K562 (cell line): ENCODE measurements at regions not wholly inside any gene's neighbourhood (a gene's known extent, or its start where the extent isn't known, plus 50 kb on each side); places are given as distances from the start of the nearest gene placed in this dataset.
"Not testable (repeated sequence)": the region's sequence is repeated elsewhere in the genome, so short reads cannot be mapped to it uniquely, and the experiment has no call there.

Experiments used
- ATAC-seq: fragments of 200-7000 bp; cut with Tn5 transposase; 3 replicates; pipeline ENCODE4 v1.9.1; 2020; ENCODE audit warnings: moderate library complexity
- BruUV-seq: library from RNA; stranded (reverse); fragments of 400-500 nt; replicated peaks from 2 replicates; lab custom pipeline; 2021; lab: Mats Ljungman, UMichigan
- CTCF ChIA-PET: fragments of 300-600 bp; formaldehyde crosslinking; extraction: SDS; loops from one replicate; lab custom pipeline; 2021; ENCODE audit warnings: low intra/inter-chr PET ratio; lab: Yijun Ruan, JAX
- POLR2A ChIA-PET: fragments of 300-600, 350-650 bp; sonication (Branson Sonifier 250); formaldehyde crosslinking; extraction: SDS; loops from one replicate; lab custom pipeline; 2021; ENCODE audit warnings: antibody characterized with exemption, inconsistent platforms; lab: Yijun Ruan, JAX
- DNase-seq, 4 experiments: peaks; one replicate each; pipeline versions ENCODE4 v3.0.0 to v3.0.0-alpha.2; 2011 to 2018; ENCODE audit warnings: low spot score in 3 of 4, mixed read lengths in 3 of 4; ENCODE audit errors: extremely low read depth in 1 of 4
- FAIRE-seq: peaks from 2 replicates; lab custom pipeline; 2011; peaks lifted over from hg19 to GRCh38; lab: Jason Lieb, UNC
- H2AFZ ChIP-seq: 2 replicates; pipeline ENCODE4 v1.6.0; 2011; ENCODE audit warnings: low read depth, low read length, control low read depth, inconsistent platforms
- H3K27ac ChIP-seq: fragments of 200-600 bp; 3 replicates; pipeline ENCODE4 v1.8.0; 2011; ENCODE audit warnings: low read depth, mild to moderate bottlenecking, control low read depth, inconsistent platforms, low read length, moderate library complexity, mixed read lengths; ENCODE audit errors: extremely low read depth
- H3K27me3 ChIP-seq, 2 experiments: fragments of 300-600 bp in 1 of 2; 2 replicates in 1 of 2; 3 replicates in 1 of 2; pipeline versions ENCODE4 v1.6.0 to v1.8.0; 2011; ENCODE audit warnings: inconsistent platforms in 2 of 2, low read length in 2 of 2, mild to moderate bottlenecking in 1 of 2, mixed read lengths in 1 of 2, moderate library complexity in 1 of 2; ENCODE audit not compliant: control insufficient read depth in 2 of 2, insufficient read depth in 2 of 2
- H3K36me3 ChIP-seq: fragments of 300-600 bp; 3 replicates; pipeline ENCODE4 v1.8.0; 2011; ENCODE audit warnings: mild to moderate bottlenecking, low read length, inconsistent platforms; ENCODE audit not compliant: control insufficient read depth, insufficient read depth
- H3K4me1 ChIP-seq, 2 experiments: fragments of 200-600 bp in 1 of 2; replicated peaks in 1 of 2; 2 replicates in 1 of 2; 3 replicates in 1 of 2; pipeline versions ENCODE4 v1.5.1 to v1.8.0; 2011; ENCODE audit warnings: inconsistent platforms in 2 of 2, low read length in 2 of 2, mild to moderate bottlenecking in 1 of 2, mixed read lengths in 1 of 2, moderate library complexity in 1 of 2; ENCODE audit not compliant: control insufficient read depth in 2 of 2, insufficient read depth in 2 of 2
- H3K4me2 ChIP-seq: 2 replicates; pipeline ENCODE4 v1.6.1; 2011; ENCODE audit warnings: low read length, control low read depth, inconsistent platforms, mixed read lengths; ENCODE audit not compliant: insufficient read depth
- H3K4me3 ChIP-seq: fragments of 200-600 bp; sonication (generic), shearing (Covaris generic); 2 replicates; pipeline ENCODE4 v1.5.1; 2016; ENCODE audit warnings: control low read depth, inconsistent platforms
- H3K79me2 ChIP-seq: fragments of 200-600 bp; 3 replicates; pipeline ENCODE4 v1.8.0; 2011; ENCODE audit warnings: low read length, inconsistent platforms; ENCODE audit not compliant: control insufficient read depth, insufficient read depth
- H3K9ac ChIP-seq, 2 experiments: 2 replicates each; pipeline versions ENCODE4 v1.6.0 to v1.6.1; 2011; ENCODE audit warnings: low read depth in 2 of 2, low read length in 2 of 2, control low read depth in 1 of 2, inconsistent platforms in 1 of 2, mild to moderate bottlenecking in 1 of 2, mixed read lengths in 1 of 2; ENCODE audit not compliant: insufficient read depth in 1 of 2
- H3K9me1 ChIP-seq: one replicate; pipeline ENCODE4 v1.6.0; 2011; ENCODE audit warnings: inconsistent platforms, mild to moderate bottlenecking, low read length, moderate library complexity; ENCODE audit not compliant: control insufficient read depth, insufficient read depth
- H3K9me3 ChIP-seq: replicated peaks from 2 replicates; pipeline ENCODE4 v1.5.1; 2011; ENCODE audit warnings: low read depth, low read length, inconsistent platforms; ENCODE audit not compliant: control insufficient read depth, insufficient read depth
- H4K20me1 ChIP-seq: replicated peaks from 2 replicates; pipeline ENCODE4 v1.6.1; 2011; ENCODE audit warnings: low read length, inconsistent platforms, mixed read lengths; ENCODE audit not compliant: control insufficient read depth, insufficient read depth
- BCOR ChIP-seq: fragments of 450-650 bp; IDR thresholded peaks from 2 replicates; pipeline ENCODE4 v1.6.1; 2016
- HDAC6 ChIP-seq: IDR thresholded peaks from 2 replicates; pipeline ENCODE4 v1.6.1; 2012; ENCODE audit warnings: low read depth, mild to moderate bottlenecking, control low read depth, inconsistent platforms, low read length, moderate library complexity
- PHF20 ChIP-seq: fragments of 450-650 bp; IDR thresholded peaks from 2 replicates; pipeline ENCODE4 v1.6.1; 2018; ENCODE audit not compliant: partially characterized antibody
- RBM25 ChIP-seq: fragments of 200-400 bp; formaldehyde crosslinking; IDR thresholded peaks from 2 replicates; pipeline ENCODE4 v1.6.1; 2018; ENCODE audit warnings: low read length, low read depth, moderate library complexity; ENCODE audit not compliant: severe bottlenecking
- SOX6 ChIP-seq: fragments of 450-650 bp; IDR thresholded peaks from 2 replicates; pipeline ENCODE4 v1.6.1; 2014; ENCODE audit warnings: mild to moderate bottlenecking
- ZC3H4 ChIP-seq: sonication (generic); formaldehyde crosslinking; IDR thresholded peaks from 2 replicates; pipeline ENCODE4 v1.9.0; 2021; ENCODE audit warnings: missing genetic modification reagents, borderline replicate concordance
- ZFP36 ChIP-seq: fragments of 150-350 bp; IDR thresholded peaks from 2 replicates; pipeline ENCODE4 v1.6.1; 2018; ENCODE audit warnings: low read length, low read depth; ENCODE audit not compliant: partially characterized antibody
- ZNF583 ChIP-seq: fragments of 250-450 bp; sonication (Bioruptor Pico); IDR thresholded peaks from 2 replicates; pipeline ENCODE4 v1.4.0; 2020
- WGBS: fragments of 100-300 bp; shearing (Covaris generic); methylation state at CpG from one replicate; pipeline ENCODE4 v1.1.6; 2016; ENCODE audit warnings: low coverage, mixed read lengths; ENCODE audit not compliant: insufficient coverage; ENCODE audit errors: missing lambda C conversion rate; 5-methylcytosine and 5-hydroxymethylcytosine counted together
- in situ Hi-C: fragments of 300-500 bp; cut with MboI; formaldehyde crosslinking; loops from 4 replicates; pipeline ENCODE4 v1.15.0; 2018; ENCODE audit warnings: inconsistent platforms, mixed read lengths
- intact Hi-C: fragments of 100-400 bp; cut with micrococcal nuclease; formaldehyde crosslinking; loops from 2 replicates; pipeline ENCODE4 v1.14.2; 2022

DNA sequence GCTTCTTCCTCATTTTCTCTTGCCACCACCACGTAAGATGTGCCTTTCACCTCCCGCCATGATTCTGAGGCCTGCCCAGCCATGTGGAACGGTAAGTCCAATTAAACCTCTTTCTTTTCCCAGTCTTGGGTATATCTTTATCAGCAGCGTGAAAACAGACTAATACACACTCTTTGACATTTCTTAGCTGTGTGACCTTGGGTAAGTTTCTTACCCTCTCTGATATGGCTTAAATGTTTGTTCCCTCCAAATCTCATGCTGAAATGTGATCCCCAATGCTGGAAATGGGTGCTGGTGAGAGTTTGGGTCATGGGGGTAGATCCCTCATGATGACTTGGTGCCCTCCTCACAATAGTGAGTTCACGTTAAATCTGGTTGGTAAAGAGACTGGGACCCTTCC, 188.8 kb upstream of the IRX4 start:
- H3K4me3 ChIP-seq, result no peak overlapping the region
- no peaks in the 10 kb centered on the region for H3K79me2 ChIP-seq
- peaks cover 16 to 29% of the 10 kb centered on the region in 2 experiments for H3K27me3 ChIP-seq
- ChIA-PET POLR2A (no interaction called here), CTCF (no interaction called here)
- no peaks in the 10 kb centered on the region; the same call in 1 of the 2 replicates for H4K20me1 ChIP-seq
- TF ChIP-seq ZFP36 (peak; percentile 15), ZC3H4 (CRISPR knock-in tag) (no peak), RBM25 (peak; percentile 80), ZNF583 (no peak), PHF20 (no peak), BCOR (peak; percentile 55; the same call in 1 of the 2 replicates), HDAC6 (no peak), SOX6 (no peak)
- H3K9me1 ChIP-seq, result no peaks in the 10 kb centered on the region
- H3K27ac ChIP-seq, result no peak overlapping the region
- no peak overlapping the region for H3K9ac ChIP-seq
- 1% methylated on average over 5 of the region's 5 CpGs for WGBS
- H2AFZ ChIP-seq, result no peak overlapping the region
- H3K9me3 ChIP-seq, result no peaks in the 10 kb centered on the region
- in situ Hi-C loops, result no loop called here
- H3K4me1 ChIP-seq, result no peaks in the 10 kb centered on the region
- no peak for FAIRE-seq
- BruUV-seq, result no TSS peak
- no peak overlapping the region for H3K4me2 ChIP-seq
- no peaks in the 10 kb centered on the region for H3K36me3 ChIP-seq
- no peak for DNase-seq
- intact Hi-C loops, result no loop called here
- no peak for ATAC-seq

DNA sequence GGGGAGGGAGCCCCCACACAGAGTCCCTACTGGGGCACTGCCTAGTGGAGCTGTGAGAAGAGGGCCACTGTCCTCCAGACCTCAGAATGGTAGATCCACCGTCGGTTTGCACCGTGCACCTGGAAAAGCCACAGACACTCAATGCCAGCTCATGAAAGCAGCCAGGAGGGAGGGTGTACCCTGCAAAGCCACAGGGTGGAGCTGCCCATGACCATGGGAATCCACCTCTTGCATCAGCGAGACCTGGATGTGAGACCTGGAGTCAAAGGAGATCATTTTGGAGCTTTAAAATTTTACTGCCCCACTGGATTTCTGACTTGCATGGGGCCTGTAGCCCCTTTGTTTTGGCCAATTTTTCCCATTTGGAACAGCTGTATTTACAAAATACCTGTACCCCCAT, 188.1 kb upstream of the IRX4 start:
- FAIRE-seq, H3K79me2 ChIP-seq, H4K20me1 ChIP-seq, BruUV-seq, POLR2A ChIA-PET, H3K4me2 ChIP-seq, ATAC-seq, H3K9me3 ChIP-seq, CTCF ChIA-PET, H3K36me3 ChIP-seq, H3K27ac ChIP-seq, DNase-seq, H2AFZ ChIP-seq, in situ Hi-C loops, intact Hi-C loops, H3K4me3 ChIP-seq, H3K9me1 ChIP-seq, H3K9ac ChIP-seq, H3K4me1 ChIP-seq: not testable (repeated sequence)
- peaks cover 16 to 26% of the 10 kb centered on the region in 2 experiments for H3K27me3 ChIP-seq
- WGBS, result 0% methylated on average over 4 of the region's 4 CpGs
